IPS-18a (cell line): ENCODE measurements at regions not wholly inside any gene's neighbourhood (a gene's known extent, or its start where the extent isn't known, plus 50 kb on each side); places are given as distances from the start of the nearest gene placed in this dataset.

Source experiments
- H3K27ac ChIP-seq: one replicate; pipeline ENCODE4 v1.5.1; 2013; ENCODE audit warnings: low read length
- H3K27me3 ChIP-seq: one replicate; pipeline ENCODE4 v1.6.1; 2013; ENCODE audit warnings: mild to moderate bottlenecking, low read length; ENCODE audit not compliant: control insufficient read depth, insufficient read depth
- H3K36me3 ChIP-seq: one replicate; pipeline ENCODE4 v1.6.1; 2013; ENCODE audit warnings: low read depth, low read length; ENCODE audit not compliant: control insufficient read depth
- H3K4me1 ChIP-seq: one replicate; pipeline ENCODE4 v1.6.1; 2013; ENCODE audit warnings: low read depth, low read length; ENCODE audit not compliant: control insufficient read depth
- H3K4me3 ChIP-seq: one replicate; pipeline ENCODE4 v1.5.1; 2013; ENCODE audit warnings: low read length
- H3K9ac ChIP-seq: one replicate; pipeline ENCODE4 v1.6.1; 2013; ENCODE audit warnings: mild to moderate bottlenecking, low read length, moderate library complexity
- H3K9me3 ChIP-seq: one replicate; pipeline ENCODE4 v1.6.1; 2013; ENCODE audit warnings: low read depth, low read length; ENCODE audit not compliant: control insufficient read depth

GRCh38 chr9:28720746-28721145 is 1147.5 kb upstream of the C9orf72 start:
- no peaks in the 10 kb centered on the region for H3K9me3 ChIP-seq
- no peak overlapping the region for H3K27ac ChIP-seq
- H3K9ac ChIP-seq, result no peak overlapping the region
- H3K4me3 ChIP-seq, result no peak overlapping the region
- H3K4me1 ChIP-seq, result no peaks in the 10 kb centered on the region
- no peaks in the 10 kb centered on the region for H3K27me3 ChIP-seq
- H3K36me3 ChIP-seq, result no peaks in the 10 kb centered on the region

DNA sequence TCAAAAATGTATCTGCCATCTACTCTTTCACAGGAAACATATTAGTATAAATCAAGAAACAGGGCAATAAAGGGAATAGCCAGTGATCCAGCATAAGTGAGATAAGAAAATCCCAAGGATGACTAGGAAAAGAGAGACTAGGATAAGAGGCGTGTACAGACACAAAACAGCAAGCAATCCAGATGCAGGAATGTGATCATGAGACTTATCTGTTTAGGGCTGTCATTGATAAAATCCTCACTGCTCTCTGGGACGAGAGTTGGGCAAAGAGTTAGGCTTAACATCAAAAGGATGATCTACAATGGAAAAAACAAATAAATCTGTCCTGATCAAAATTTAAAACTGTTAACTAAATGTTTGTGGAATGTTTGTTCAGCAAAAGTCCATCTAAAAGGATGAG is 1156.8 kb upstream of the C9orf72 start:
- Histone ChIP-seq H3K27me3 (no peaks in the 10 kb centered on the region), H3K27ac (no peak overlapping the region), H3K36me3 (no peaks in the 10 kb centered on the region), H3K9me3 (no peaks in the 10 kb centered on the region), H3K4me3 (no peak overlapping the region), H3K4me1 (no peaks in the 10 kb centered on the region), H3K9ac (no peak overlapping the region)

DNA sequence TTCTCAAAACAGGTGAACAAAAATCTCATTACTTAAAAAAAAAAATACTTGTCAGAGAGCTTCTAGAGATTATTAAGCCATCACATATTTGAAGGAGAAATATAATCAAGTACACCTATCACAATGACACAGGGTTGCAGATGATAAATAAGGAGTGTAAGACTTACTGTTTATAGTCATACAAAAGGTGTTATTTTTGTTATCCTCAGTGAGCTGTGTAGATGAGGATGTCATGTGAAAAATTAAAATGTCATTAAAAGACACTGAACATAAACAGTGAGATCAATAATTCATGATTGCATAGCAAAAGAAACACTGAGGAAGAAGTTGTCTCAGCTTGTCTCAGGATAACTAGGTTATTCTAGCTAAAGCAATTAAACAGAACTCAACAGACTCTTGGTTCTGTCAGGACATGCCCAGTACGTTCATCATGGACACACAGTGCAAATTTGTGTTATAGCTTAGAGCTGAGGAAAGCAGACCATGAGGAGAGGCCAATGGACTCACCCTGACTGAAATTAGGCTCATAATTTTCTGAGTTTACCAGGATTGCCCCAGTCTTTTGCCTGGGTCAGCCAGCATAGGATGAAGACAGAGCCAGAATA is 1162.6 kb upstream of the C9orf72 start:
- Histone ChIP-seq H3K36me3 (no peaks in the 10 kb centered on the region), H3K4me3 (no peak overlapping the region), H3K9me3 (no peaks in the 10 kb centered on the region), H3K4me1 (no peaks in the 10 kb centered on the region), H3K27me3 (no peaks in the 10 kb centered on the region), H3K9ac (no peak overlapping the region), H3K27ac (no peak overlapping the region)

- Histone ChIP-seq H3K36me3 (no peaks in the 10 kb centered on the region), H3K4me1 (no peaks in the 10 kb centered on the region), H3K9ac (no peak overlapping the region), H3K27me3 (no peaks in the 10 kb centered on the region), H3K27ac (no peak overlapping the region), H3K9me3 (no peaks in the 10 kb centered on the region), H3K4me3 (no peak overlapping the region)
These were observed 1168.2 kb upstream of the C9orf72 start for GRCh38 chr9:28741459-28741858.

DNA sequence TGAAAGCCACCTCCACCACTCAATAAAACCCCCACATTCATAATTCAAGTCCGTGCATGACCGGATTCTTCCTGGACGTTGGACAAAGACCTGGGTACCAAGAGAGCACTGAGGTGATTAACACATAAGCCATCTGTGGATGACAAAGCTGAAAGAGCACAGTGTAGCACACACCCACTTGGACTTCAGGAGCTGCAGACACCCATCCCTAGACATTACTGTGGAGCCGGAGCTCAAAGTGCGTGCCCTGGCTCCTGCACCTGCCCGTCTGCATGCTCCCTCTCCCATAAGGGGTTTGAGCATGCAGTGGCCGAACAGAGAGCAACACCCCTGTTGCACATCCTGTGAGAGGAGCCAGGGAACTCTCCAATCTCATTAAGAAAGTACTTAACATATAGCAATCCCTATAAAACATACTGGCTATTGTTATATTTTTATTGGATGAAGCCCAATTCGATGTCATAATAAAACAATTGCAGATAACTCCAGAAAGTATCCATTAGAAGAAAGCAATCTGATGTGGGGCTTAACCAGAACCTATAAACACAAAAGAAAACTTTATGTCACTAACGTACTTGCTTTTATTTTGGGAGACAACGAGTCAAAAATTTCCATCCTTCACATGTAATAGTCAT is 1174.2 kb upstream of the C9orf72 start:
- Histone ChIP-seq H3K9me3 (no peaks in the 10 kb centered on the region), H3K36me3 (no peaks in the 10 kb centered on the region)

DNA sequence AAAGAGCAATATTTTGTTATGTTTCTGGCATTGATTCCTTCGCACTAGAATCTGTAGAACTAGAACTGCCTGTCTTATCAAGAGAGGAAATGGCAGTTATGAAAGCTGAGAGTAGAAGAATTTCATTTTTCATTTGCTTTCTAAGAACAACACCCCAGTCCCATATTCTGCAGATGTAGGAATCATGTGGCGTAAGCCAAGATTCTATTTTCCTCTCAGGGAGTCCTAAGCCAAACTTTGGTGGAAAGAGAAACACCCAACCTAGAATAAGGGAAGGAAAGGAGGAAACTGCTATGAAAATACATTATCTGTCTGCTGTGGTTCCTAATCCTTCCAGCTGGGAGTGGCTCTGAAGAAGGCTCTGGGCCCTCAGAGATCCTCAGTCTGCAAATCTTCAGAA is 1176.9 kb upstream of the C9orf72 start:
- no peaks in the 10 kb centered on the region for H3K4me1 ChIP-seq
- H3K36me3 ChIP-seq, result no peaks in the 10 kb centered on the region
- no peaks in the 10 kb centered on the region for H3K27me3 ChIP-seq
- no peaks in the 10 kb centered on the region for H3K9me3 ChIP-seq
- no peak overlapping the region for H3K4me3 ChIP-seq
- H3K9ac ChIP-seq, result no peak overlapping the region
- H3K27ac ChIP-seq, result no peak overlapping the region

More for the DNA sequence above, 1174.2 kb upstream of the C9orf72 start:
- no peak overlapping the region for H3K27ac ChIP-seq
- no peaks in the 10 kb centered on the region for H3K4me1 ChIP-seq
- H3K9ac ChIP-seq, result no peak overlapping the region
- no peaks in the 10 kb centered on the region for H3K27me3 ChIP-seq
- H3K4me3 ChIP-seq, result no peak overlapping the region

- Histone ChIP-seq H3K4me3 (no peak overlapping the region), H3K9ac (no peak overlapping the region), H3K27me3 (no peaks in the 10 kb centered on the region), H3K4me1 (peaks cover 6% of the 10 kb centered on the region), H3K27ac (no peak overlapping the region), H3K9me3 (no peaks in the 10 kb centered on the region), H3K36me3 (no peaks in the 10 kb centered on the region)
These were observed 1185.1 kb upstream of the C9orf72 start for GRCh38 chr9:28758341-28758740.

- H3K27ac ChIP-seq, result no peak overlapping the region
- H3K4me1 ChIP-seq, result peaks cover 6% of the 10 kb centered on the region
- H3K4me3 ChIP-seq, result no peak overlapping the region
- no peaks in the 10 kb centered on the region for H3K27me3 ChIP-seq
- H3K9ac ChIP-seq, result no peak overlapping the region
- H3K9me3 ChIP-seq, result no peaks in the 10 kb centered on the region
- H3K36me3 ChIP-seq, result no peaks in the 10 kb centered on the region
These were observed 1185.7 kb upstream of the C9orf72 start for GRCh38 chr9:28758971-28759370.

DNA sequence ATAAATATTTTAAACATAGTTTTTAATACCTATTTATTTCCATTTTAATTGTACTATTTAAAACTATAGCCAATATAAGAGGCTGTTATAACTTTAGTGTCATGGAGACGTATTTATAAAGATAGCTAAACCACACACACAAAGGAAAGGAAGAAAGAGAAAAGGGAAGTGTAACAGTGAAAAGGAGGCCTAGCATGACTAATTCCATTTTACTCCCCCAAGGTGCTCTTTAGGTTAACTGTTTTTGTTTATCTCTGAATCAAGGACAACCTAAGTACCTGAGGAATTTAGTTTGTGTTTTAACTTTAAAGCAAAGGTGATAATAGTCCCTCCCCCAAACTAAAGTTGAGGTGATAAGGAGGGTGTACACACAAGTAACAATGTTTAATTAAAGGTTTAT is 1188.9 kb upstream of the C9orf72 start:
- Histone ChIP-seq H3K27ac (no peak overlapping the region), H3K9ac (no peak overlapping the region), H3K27me3 (no peaks in the 10 kb centered on the region), H3K4me1 (peaks cover 6% of the 10 kb centered on the region), H3K36me3 (no peaks in the 10 kb centered on the region), H3K4me3 (no peak overlapping the region), H3K9me3 (no peaks in the 10 kb centered on the region)

- Histone ChIP-seq H3K4me1 (peaks cover 6% of the 10 kb centered on the region), H3K36me3 (no peaks in the 10 kb centered on the region), H3K4me3 (no peak overlapping the region), H3K27me3 (no peaks in the 10 kb centered on the region), H3K9me3 (no peaks in the 10 kb centered on the region), H3K27ac (no peak overlapping the region), H3K9ac (no peak overlapping the region)
These were observed 1191.3 kb upstream of the C9orf72 start for GRCh38 chr9:28764532-28764931.

DNA sequence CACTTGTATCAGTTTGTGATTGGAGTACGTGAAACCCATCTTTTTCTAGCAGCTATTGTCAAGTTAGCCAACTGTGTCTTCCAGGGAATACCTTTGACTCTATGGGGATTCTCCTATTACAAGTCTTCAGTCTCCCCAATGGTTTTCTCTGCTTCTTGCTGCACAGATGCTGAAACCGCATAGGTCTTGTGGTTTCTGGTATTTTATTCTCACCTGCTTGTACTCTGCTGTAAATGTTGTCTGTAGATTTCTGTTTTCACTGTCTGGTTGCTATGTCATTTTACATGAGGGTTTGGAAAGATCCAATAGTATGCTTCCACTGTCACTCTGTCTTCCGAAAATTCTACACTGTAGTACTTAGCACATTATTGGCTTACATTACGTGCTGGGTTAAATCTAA is 1196.9 kb upstream of the C9orf72 start:
- no peak overlapping the region for H3K4me3 ChIP-seq
- no peaks in the 10 kb centered on the region for H3K9me3 ChIP-seq
- no peaks in the 10 kb centered on the region for H3K27me3 ChIP-seq
- no peak overlapping the region for H3K9ac ChIP-seq
- no peaks in the 10 kb centered on the region for H3K36me3 ChIP-seq
- peaks cover 6% of the 10 kb centered on the region for H3K4me1 ChIP-seq
- no peak overlapping the region for H3K27ac ChIP-seq

GRCh38 chr9:28770827-28771226 is 1197.5 kb upstream of the C9orf72 start:
- Histone ChIP-seq H3K4me3 (no peak overlapping the region), H3K27ac (no peak overlapping the region), H3K9ac (no peak overlapping the region), H3K4me1 (peaks cover 6% of the 10 kb centered on the region), H3K27me3 (no peaks in the 10 kb centered on the region), H3K36me3 (no peaks in the 10 kb centered on the region), H3K9me3 (no peaks in the 10 kb centered on the region)
